Neural cell (in vitro differentiated cells): ENCODE measurements at regions not wholly inside any gene's neighbourhood (a gene's known extent, or its start where the extent isn't known, plus 50 kb on each side); places are given as distances from the start of the nearest gene placed in this dataset.

ENCODE experiments used
- EP300 ChIP-seq: fragments of 450-650 bp; conservative IDR thresholded peaks from 2 replicates; pipeline ENCODE4 v1.6.1; 2014; ENCODE audit warnings: antibody characterized with exemption, mild to moderate bottlenecking, moderate library complexity; ENCODE audit not compliant: poor library complexity, severe bottlenecking
- EZH2 ChIP-seq: fragments of 200-600, 300-800 bp; shearing (Covaris generic), sonication (generic); IDR thresholded peaks from 2 replicates; pipeline ENCODE4 v1.6.1; 2014; ENCODE audit warnings: antibody characterized with exemption, low read length, borderline replicate concordance, mild to moderate bottlenecking; ENCODE audit not compliant: insufficient read depth, poor library complexity, severe bottlenecking
- POLR2AphosphoS5 ChIP-seq: IDR thresholded peaks from 2 replicates; pipeline ENCODE4 v1.6.1; 2012
- RAD21 ChIP-seq: fragments of 450-650 bp; conservative IDR thresholded peaks from 2 replicates; pipeline ENCODE4 v1.6.1; 2014; ENCODE audit warnings: antibody characterized with exemption, mild to moderate bottlenecking, moderate library complexity
- SMC3 ChIP-seq: fragments of 450-650 bp; conservative IDR thresholded peaks from 2 replicates; pipeline ENCODE4 v1.6.1; 2014; ENCODE audit warnings: antibody characterized with exemption, mild to moderate bottlenecking, moderate library complexity; ENCODE audit not compliant: poor library complexity
- TAF1 ChIP-seq: IDR thresholded peaks from 2 replicates; pipeline ENCODE4 v1.6.1; 2012; ENCODE audit warnings: low read depth
- TF ChIP-seq, protein P1 (sequence below): fragments of 450-650 bp; IDR thresholded peaks from 2 replicates; pipeline ENCODE4 v1.5.1; 2014; ENCODE audit warnings: antibody characterized with exemption, mild to moderate bottlenecking, moderate library complexity; ENCODE audit not compliant: poor library complexity, severe bottlenecking
- TF ChIP-seq, protein P2 (sequence below): IDR thresholded peaks from 2 replicates; pipeline ENCODE4 v1.6.1; 2012; ENCODE audit warnings: borderline replicate concordance

DNA sequence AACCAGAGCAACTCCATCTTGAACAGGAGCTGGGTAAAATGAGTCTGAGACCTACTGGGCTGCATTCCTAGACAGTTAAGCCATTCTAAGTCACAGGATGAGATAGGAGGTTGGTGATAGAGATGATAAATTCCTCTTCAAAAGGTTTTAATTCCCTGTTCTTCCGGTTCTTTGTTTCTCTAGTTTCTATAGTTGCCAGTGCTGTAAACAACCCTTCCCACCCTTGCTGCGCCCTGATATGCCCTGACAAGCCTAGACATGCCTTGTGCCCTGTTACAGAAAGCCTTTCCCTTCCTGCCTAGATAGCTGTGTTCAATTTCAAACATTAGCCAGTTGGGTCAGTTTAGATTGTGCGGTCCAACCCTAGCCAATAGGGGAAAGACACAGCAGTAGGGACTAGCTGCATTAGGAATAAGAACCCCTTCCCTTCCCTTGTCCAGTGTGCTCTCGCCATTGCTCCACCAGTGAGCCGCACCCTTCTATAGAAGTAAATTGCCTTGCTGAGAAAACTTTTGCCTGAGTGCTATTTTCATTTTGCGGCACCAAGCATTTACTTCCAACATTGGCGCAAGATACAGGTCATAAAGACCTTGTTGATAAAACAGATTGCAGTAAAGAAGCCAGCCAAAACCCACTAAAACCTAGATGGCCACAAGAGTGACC lies 52.5 kb upstream of the CCN2 start:
- TF ChIP-seq, protein P1, sequence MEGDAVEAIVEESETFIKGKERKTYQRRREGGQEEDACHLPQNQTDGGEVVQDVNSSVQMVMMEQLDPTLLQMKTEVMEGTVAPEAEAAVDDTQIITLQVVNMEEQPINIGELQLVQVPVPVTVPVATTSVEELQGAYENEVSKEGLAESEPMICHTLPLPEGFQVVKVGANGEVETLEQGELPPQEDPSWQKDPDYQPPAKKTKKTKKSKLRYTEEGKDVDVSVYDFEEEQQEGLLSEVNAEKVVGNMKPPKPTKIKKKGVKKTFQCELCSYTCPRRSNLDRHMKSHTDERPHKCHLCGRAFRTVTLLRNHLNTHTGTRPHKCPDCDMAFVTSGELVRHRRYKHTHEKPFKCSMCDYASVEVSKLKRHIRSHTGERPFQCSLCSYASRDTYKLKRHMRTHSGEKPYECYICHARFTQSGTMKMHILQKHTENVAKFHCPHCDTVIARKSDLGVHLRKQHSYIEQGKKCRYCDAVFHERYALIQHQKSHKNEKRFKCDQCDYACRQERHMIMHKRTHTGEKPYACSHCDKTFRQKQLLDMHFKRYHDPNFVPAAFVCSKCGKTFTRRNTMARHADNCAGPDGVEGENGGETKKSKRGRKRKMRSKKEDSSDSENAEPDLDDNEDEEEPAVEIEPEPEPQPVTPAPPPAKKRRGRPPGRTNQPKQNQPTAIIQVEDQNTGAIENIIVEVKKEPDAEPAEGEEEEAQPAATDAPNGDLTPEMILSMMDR: no peak
- TF ChIP-seq, protein P2, sequence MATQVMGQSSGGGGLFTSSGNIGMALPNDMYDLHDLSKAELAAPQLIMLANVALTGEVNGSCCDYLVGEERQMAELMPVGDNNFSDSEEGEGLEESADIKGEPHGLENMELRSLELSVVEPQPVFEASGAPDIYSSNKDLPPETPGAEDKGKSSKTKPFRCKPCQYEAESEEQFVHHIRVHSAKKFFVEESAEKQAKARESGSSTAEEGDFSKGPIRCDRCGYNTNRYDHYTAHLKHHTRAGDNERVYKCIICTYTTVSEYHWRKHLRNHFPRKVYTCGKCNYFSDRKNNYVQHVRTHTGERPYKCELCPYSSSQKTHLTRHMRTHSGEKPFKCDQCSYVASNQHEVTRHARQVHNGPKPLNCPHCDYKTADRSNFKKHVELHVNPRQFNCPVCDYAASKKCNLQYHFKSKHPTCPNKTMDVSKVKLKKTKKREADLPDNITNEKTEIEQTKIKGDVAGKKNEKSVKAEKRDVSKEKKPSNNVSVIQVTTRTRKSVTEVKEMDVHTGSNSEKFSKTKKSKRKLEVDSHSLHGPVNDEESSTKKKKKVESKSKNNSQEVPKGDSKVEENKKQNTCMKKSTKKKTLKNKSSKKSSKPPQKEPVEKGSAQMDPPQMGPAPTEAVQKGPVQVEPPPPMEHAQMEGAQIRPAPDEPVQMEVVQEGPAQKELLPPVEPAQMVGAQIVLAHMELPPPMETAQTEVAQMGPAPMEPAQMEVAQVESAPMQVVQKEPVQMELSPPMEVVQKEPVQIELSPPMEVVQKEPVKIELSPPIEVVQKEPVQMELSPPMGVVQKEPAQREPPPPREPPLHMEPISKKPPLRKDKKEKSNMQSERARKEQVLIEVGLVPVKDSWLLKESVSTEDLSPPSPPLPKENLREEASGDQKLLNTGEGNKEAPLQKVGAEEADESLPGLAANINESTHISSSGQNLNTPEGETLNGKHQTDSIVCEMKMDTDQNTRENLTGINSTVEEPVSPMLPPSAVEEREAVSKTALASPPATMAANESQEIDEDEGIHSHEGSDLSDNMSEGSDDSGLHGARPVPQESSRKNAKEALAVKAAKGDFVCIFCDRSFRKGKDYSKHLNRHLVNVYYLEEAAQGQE: no peak
- TF ChIP-seq POLR2AphosphoS5: no peak
- no peak for TF ChIP-seq TAF1
- no peak for TF ChIP-seq EZH2
- TF ChIP-seq RAD21: no peak
- no peak for TF ChIP-seq EP300
- no peak for TF ChIP-seq SMC3
